Activated T-helper 9 cell treated with anti-CD3 and anti-CD28 coated beads, Interleukin-2, amount 50 U/mL, for 16 hours (primary cell): ENCODE measurements at regions not wholly inside any gene's neighbourhood (a gene's known extent, or its start where the extent isn't known, plus 50 kb on each side); places are given as distances from the start of the nearest gene placed in this dataset.
"Not testable (repeated sequence)": the region's sequence is repeated elsewhere in the genome, so short reads cannot be mapped to it uniquely, and the experiment has no call there.

Experiments
- DNase-seq: peaks from one replicate; pipeline ENCODE4 v3.0.0-alpha.2; 2020; ENCODE audit warnings: low read depth

GRCh38 chr9:79089851-79090250 lies 481.9 kb upstream of the TLE4 start:
- not testable (repeated sequence) for DNase-seq

GRCh38 chr9:79103257-79103656 lies 468.5 kb upstream of the TLE4 start:
- not testable (repeated sequence) for DNase-seq

GRCh38 chr9:79104216-79104615 lies 467.5 kb upstream of the TLE4 start:
- DNase-seq: no peak

GRCh38 chr9:79104951-79105350 lies 466.8 kb upstream of the TLE4 start:
- no peak for DNase-seq

GRCh38 chr9:79107911-79108676 lies 463.7 kb upstream of the TLE4 start:
- DNase-seq: no peak

GRCh38 chr9:79111653-79112052 lies 460.1 kb upstream of the TLE4 start:
- DNase-seq: no peak

- DNase-seq: no peak
These were observed 456.6 kb upstream of the TLE4 start for GRCh38 chr9:79115176-79115575.

GRCh38 chr9:79116041-79116440 lies 455.7 kb upstream of the TLE4 start:
- no peak for DNase-seq

- no peak for DNase-seq
These were observed 455.1 kb upstream of the TLE4 start for GRCh38 chr9:79116709-79117108.

GRCh38 chr9:79120533-79120932 lies 451.2 kb upstream of the TLE4 start:
- DNase-seq: no peak

- DNase-seq: no peak
These were observed 450.8 kb upstream of the TLE4 start for GRCh38 chr9:79120941-79121340.

- DNase-seq: no peak
These were observed 448.4 kb upstream of the TLE4 start for GRCh38 chr9:79123415-79123814.

- DNase-seq: no peak
These were observed 444.1 kb upstream of the TLE4 start for GRCh38 chr9:79127661-79128060.

- no peak for DNase-seq
These were observed 441.8 kb upstream of the TLE4 start for GRCh38 chr9:79129865-79130480.

GRCh38 chr9:79131246-79131774 lies 440.5 kb upstream of the TLE4 start:
- no peak for DNase-seq

- DNase-seq: no peak
These were observed 439.9 kb upstream of the TLE4 start for GRCh38 chr9:79131824-79132377.

- DNase-seq: no peak
These were observed 437.1 kb upstream of the TLE4 start for GRCh38 chr9:79134654-79135053.

GRCh38 chr9:79135681-79136415 lies 435.9 kb upstream of the TLE4 start:
- DNase-seq: no peak

- no peak for DNase-seq
These were observed 431.0 kb upstream of the TLE4 start for GRCh38 chr9:79140751-79141150.

GRCh38 chr9:79143211-79143610 lies 428.6 kb upstream of the TLE4 start:
- no peak for DNase-seq

GRCh38 chr9:79145442-79145841 lies 426.3 kb upstream of the TLE4 start:
- DNase-seq: no peak

- no peak for DNase-seq
These were observed 422.2 kb upstream of the TLE4 start for GRCh38 chr9:79149585-79149984.

- no peak for DNase-seq
These were observed 420.0 kb upstream of the TLE4 start for GRCh38 chr9:79151791-79152190.
